Mesendoderm (in vitro differentiated cells): ENCODE measurements at regions not wholly inside any gene's neighbourhood (a gene's known extent, or its start where the extent isn't known, plus 50 kb on each side); places are given as distances from the start of the nearest gene placed in this dataset.
A peak's percentile ranks its signal among the peaks of the same experiment; 100 is the strongest.
"Not testable (repeated sequence)": the region's sequence is repeated elsewhere in the genome, so short reads cannot be mapped to it uniquely, and the experiment has no call there.

Experiments
- DNase-seq: peaks from one replicate; pipeline ENCODE4 v3.0.0; 2013
- H2AK5ac ChIP-seq: 2 replicates; pipeline ENCODE4 v1.6.1; 2013; ENCODE audit warnings: low read length, inconsistent platforms
- H2BK120ac ChIP-seq: 2 replicates; pipeline ENCODE4 v1.6.1; 2013; ENCODE audit warnings: low read depth, mild to moderate bottlenecking, low read length, moderate library complexity, mixed read lengths
- H2BK15ac ChIP-seq: replicated peaks from 2 replicates; pipeline ENCODE4 v1.6.1; 2013; ENCODE audit warnings: low read depth, mild to moderate bottlenecking, moderate library complexity
- H2BK5ac ChIP-seq: 2 replicates; pipeline ENCODE4 v1.6.1; 2013; ENCODE audit warnings: low read length, inconsistent platforms
- H3K18ac ChIP-seq: 2 replicates; pipeline ENCODE4 v1.6.1; 2013; ENCODE audit warnings: mild to moderate bottlenecking, low read length, mixed read lengths
- H3K23ac ChIP-seq: one replicate; pipeline ENCODE4 v1.6.1; 2013; ENCODE audit warnings: low read length
- H3K27ac ChIP-seq: 2 replicates; pipeline ENCODE4 v1.5.1; 2013; ENCODE audit warnings: low read depth, mild to moderate bottlenecking, inconsistent platforms, low read length, moderate library complexity
- H3K27me3 ChIP-seq: 2 replicates; pipeline ENCODE4 v1.6.1; 2013; ENCODE audit warnings: low read length, control low read depth, mild to moderate bottlenecking, inconsistent platforms; ENCODE audit not compliant: insufficient read depth, poor library complexity
- H3K36me3 ChIP-seq: 2 replicates; pipeline ENCODE4 v1.6.1; 2013; ENCODE audit warnings: low read length, inconsistent platforms; ENCODE audit not compliant: control insufficient read depth, insufficient read depth
- H3K4ac ChIP-seq: one replicate; pipeline ENCODE4 v1.6.1; 2013; ENCODE audit warnings: low read depth, mild to moderate bottlenecking, low read length, moderate library complexity
- H3K4me1 ChIP-seq: 2 replicates; pipeline ENCODE4 v1.6.1; 2013; ENCODE audit warnings: low read depth, low read length, inconsistent platforms; ENCODE audit not compliant: control insufficient read depth
- H3K4me2 ChIP-seq: 2 replicates; pipeline ENCODE4 v1.6.1; 2013; ENCODE audit warnings: low read length
- H3K4me3 ChIP-seq: 2 replicates; pipeline ENCODE4 v1.5.1; 2013; ENCODE audit warnings: mild to moderate bottlenecking, low read length
- H3K56ac ChIP-seq: one replicate; pipeline ENCODE4 v1.6.1; 2013; ENCODE audit warnings: low read length
- H3K79me1 ChIP-seq: 2 replicates; pipeline ENCODE4 v1.6.1; 2013; ENCODE audit warnings: low read length, inconsistent platforms
- H3K79me2 ChIP-seq: 2 replicates; pipeline ENCODE4 v1.6.1; 2013; ENCODE audit warnings: mild to moderate bottlenecking, low read length; ENCODE audit not compliant: control insufficient read depth, insufficient read depth
- H3K9ac ChIP-seq: 2 replicates; pipeline ENCODE4 v1.6.1; 2013; ENCODE audit warnings: low read length, inconsistent platforms
- H4K5ac ChIP-seq: one replicate; pipeline ENCODE4 v1.6.1; 2013; ENCODE audit warnings: low read length
- H4K8ac ChIP-seq: one replicate; pipeline ENCODE4 v1.6.1; 2013; ENCODE audit warnings: low read depth, mild to moderate bottlenecking, control low read depth, low read length, moderate library complexity
- WGBS: extraction: QIAGEN DNeasy Blood & Tissue Kit; methylation state at CpG from one replicate; pipeline ENCODE4 v1.1.7; 2013; ENCODE audit warnings: low lambda C conversion rate, missing lambda C conversion rate; ENCODE audit not compliant: insufficient coverage; ENCODE audit errors: extremely low coverage; 5-methylcytosine and 5-hydroxymethylcytosine counted together

DNA sequence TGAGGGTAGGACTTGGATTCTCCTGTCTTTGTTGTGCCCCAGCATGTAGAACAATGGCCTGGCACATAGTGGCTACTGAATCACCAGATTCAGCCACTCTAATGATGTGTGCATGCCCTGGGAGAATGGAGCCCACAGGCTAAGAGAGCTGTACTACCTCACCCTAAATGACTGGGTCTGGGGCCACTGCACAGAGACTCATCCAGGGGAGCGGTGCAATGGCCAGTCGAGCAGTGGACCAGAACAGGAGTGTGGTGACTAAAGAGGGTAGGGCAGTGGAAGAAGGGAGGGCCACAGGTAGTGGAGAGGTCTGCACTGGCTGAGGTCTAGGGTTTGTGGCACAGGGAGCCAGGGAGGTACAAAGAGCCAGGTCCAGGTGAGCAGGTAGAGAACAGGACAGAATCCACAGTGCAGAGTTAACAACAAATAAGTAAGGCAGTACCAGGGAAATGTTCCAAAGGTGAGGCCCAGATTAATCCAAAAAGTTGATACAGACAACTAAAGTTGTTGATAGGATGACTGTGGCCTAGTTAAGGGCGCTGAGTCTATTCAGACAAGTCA, 142.7 kb upstream of the ATP11B start:
- H3K23ac ChIP-seq, result no peak overlapping the region
- no peak overlapping the region for H3K9ac ChIP-seq
- no peak overlapping the region for H3K27ac ChIP-seq
- no peak overlapping the region for H2BK5ac ChIP-seq
- H3K79me2 ChIP-seq, result no peaks in the 10 kb centered on the region
- no peaks in the 10 kb centered on the region for H3K79me1 ChIP-seq
- H2AK5ac ChIP-seq, result no peak overlapping the region
- no peak overlapping the region for H3K4ac ChIP-seq
- no peak overlapping the region for H3K4me2 ChIP-seq
- no peaks in the 10 kb centered on the region for H3K27me3 ChIP-seq
- no peak overlapping the region for H3K18ac ChIP-seq
- no peak overlapping the region for H4K5ac ChIP-seq
- H2BK15ac ChIP-seq, result no peak overlapping the region
- no peaks in the 10 kb centered on the region for H3K36me3 ChIP-seq
- no peak overlapping the region for H3K4me3 ChIP-seq
- no peak for DNase-seq
- H2BK120ac ChIP-seq, result no peak overlapping the region
- no CpG with 5 or more reads among the region's 3 CpGs for WGBS
- no peak overlapping the region for H4K8ac ChIP-seq
- H3K56ac ChIP-seq, result no peak overlapping the region
- H3K4me1 ChIP-seq, result no peaks in the 10 kb centered on the region

DNA sequence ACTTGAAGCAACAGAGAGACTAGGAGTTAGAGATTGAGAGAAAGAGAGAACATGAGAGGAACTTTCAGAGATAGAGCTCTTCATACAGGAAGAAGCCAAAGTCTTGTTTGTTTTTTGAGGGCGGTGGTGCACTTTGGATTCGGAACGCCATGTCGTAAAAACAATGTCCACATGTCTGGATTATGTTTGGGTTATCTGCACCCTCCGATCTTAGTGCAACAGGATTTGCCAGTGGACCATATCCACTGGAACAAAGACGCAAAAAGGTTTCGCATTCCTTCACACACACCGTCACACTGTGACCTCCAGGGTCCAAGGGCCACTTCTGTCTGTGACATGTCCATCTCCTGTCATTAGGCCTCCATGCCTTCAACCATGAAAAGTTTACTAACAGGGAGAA, 141.8 kb upstream of the ATP11B start:
- no peaks in the 10 kb centered on the region for H3K4me1 ChIP-seq
- H4K8ac ChIP-seq, result no peak overlapping the region
- H3K27ac ChIP-seq, result no peak overlapping the region
- H3K56ac ChIP-seq, result no peak overlapping the region
- no CpG with 5 or more reads among the region's 8 CpGs for WGBS
- H3K4me2 ChIP-seq, result no peak overlapping the region
- no peaks in the 10 kb centered on the region for H3K36me3 ChIP-seq
- no peak overlapping the region for H2BK5ac ChIP-seq
- H3K23ac ChIP-seq, result no peak overlapping the region
- no peak overlapping the region for H3K9ac ChIP-seq
- no peak for DNase-seq
- no peak overlapping the region for H3K18ac ChIP-seq
- H4K5ac ChIP-seq, result no peak overlapping the region
- no peak overlapping the region for H2AK5ac ChIP-seq
- no peaks in the 10 kb centered on the region for H3K79me1 ChIP-seq
- no peak overlapping the region for H2BK15ac ChIP-seq
- H3K4ac ChIP-seq, result no peak overlapping the region
- H3K4me3 ChIP-seq, result no peak overlapping the region
- H3K79me2 ChIP-seq, result no peaks in the 10 kb centered on the region
- H2BK120ac ChIP-seq, result no peak overlapping the region
- H3K27me3 ChIP-seq, result no peaks in the 10 kb centered on the region

DNA sequence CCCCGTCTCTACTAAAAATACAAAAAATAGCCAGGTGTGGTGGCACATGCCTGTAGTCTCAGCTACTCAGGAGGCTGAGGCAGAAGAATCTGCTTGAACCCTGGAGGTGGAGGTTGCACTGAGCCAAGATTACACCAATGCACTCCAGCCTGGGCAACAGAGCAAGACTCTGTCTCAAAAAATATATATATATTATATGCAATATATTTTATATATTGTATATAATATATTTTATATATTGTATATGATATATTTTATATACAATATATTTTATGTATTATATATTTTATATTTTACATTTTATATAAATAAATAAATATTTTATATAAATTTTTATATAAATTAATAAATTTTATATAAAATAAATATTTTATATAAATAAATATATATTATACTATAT, 140.2 kb upstream of the ATP11B start:
- not testable (repeated sequence) for H2BK120ac ChIP-seq, H2AK5ac ChIP-seq, H3K56ac ChIP-seq, H3K4ac ChIP-seq, H3K4me3 ChIP-seq, H3K4me2 ChIP-seq, H3K4me1 ChIP-seq, H3K27ac ChIP-seq, H3K27me3 ChIP-seq, H4K5ac ChIP-seq, H3K36me3 ChIP-seq, H2BK5ac ChIP-seq, H3K79me1 ChIP-seq, H2BK15ac ChIP-seq, DNase-seq, H3K23ac ChIP-seq, H3K79me2 ChIP-seq, H3K9ac ChIP-seq, H3K18ac ChIP-seq, H4K8ac ChIP-seq
- no CpG with 5 or more reads among the region's 1 CpG for WGBS

GRCh38 chr3:182668541-182668940, 124.8 kb upstream of the ATP11B start:
- DNase-seq, result no peak
- Histone ChIP-seq H4K8ac (no peak overlapping the region), H3K4ac (no peak overlapping the region), H3K79me2 (no peaks in the 10 kb centered on the region), H4K5ac (no peak overlapping the region), H3K18ac (no peak overlapping the region), H2BK15ac (no peak overlapping the region), H3K27me3 (no peaks in the 10 kb centered on the region), H3K4me1 (no peaks in the 10 kb centered on the region), H3K4me2 (no peak overlapping the region), H3K56ac (no peak overlapping the region), H3K36me3 (no peaks in the 10 kb centered on the region), H3K79me1 (no peaks in the 10 kb centered on the region), H2AK5ac (no peak overlapping the region), H3K9ac (no peak overlapping the region), H3K27ac (no peak overlapping the region), H3K23ac (no peak overlapping the region), H2BK5ac (no peak overlapping the region), H2BK120ac (no peak overlapping the region), H3K4me3 (no peak overlapping the region)
- no CpG with 5 or more reads among the region's 3 CpGs for WGBS

- H3K56ac ChIP-seq, result no peak overlapping the region
- no peak overlapping the region for H2AK5ac ChIP-seq
- no peak overlapping the region for H4K5ac ChIP-seq
- H2BK5ac ChIP-seq, result no peak overlapping the region
- H3K4me3 ChIP-seq, result no peak overlapping the region
- H3K9ac ChIP-seq, result no peak overlapping the region
- no peak overlapping the region for H3K18ac ChIP-seq
- H3K79me2 ChIP-seq, result no peaks in the 10 kb centered on the region
- no peak overlapping the region for H2BK120ac ChIP-seq
- no peak overlapping the region for H2BK15ac ChIP-seq
- H3K23ac ChIP-seq, result no peak overlapping the region
- no peaks in the 10 kb centered on the region for H3K36me3 ChIP-seq
- no peak overlapping the region for H3K27ac ChIP-seq
- H4K8ac ChIP-seq, result no peak overlapping the region
- H3K79me1 ChIP-seq, result no peaks in the 10 kb centered on the region
- no peaks in the 10 kb centered on the region for H3K4me1 ChIP-seq
- no peak overlapping the region for H3K4ac ChIP-seq
- DNase-seq, result no peak
- no peak overlapping the region for H3K4me2 ChIP-seq
- H3K27me3 ChIP-seq, result no peaks in the 10 kb centered on the region
Observed at GRCh38 chr3:182668974-182669373, 124.3 kb upstream of the ATP11B start.

DNA sequence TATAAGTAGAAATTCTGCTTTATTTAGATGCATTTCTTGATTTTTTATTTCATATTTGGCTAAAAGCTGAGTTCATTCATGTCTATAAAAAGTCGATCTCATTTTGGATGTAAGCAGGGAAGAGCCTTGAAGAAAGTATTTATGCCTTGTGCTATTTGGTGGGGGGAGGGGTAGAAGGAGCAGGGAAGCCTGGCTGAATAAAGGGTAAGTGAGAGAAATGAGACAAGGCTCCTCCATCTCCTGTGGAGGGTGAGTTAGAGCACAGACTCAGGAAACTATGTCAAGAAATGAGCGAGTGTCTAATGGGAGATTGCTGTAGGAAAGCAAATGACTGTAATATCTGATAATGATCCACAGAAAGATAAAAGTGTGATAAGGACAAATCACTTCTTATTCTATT, 121.8 kb upstream of the ATP11B start:
- Histone ChIP-seq H3K4me3 (no peak overlapping the region), H4K5ac (no peak overlapping the region), H3K36me3 (no peaks in the 10 kb centered on the region), H3K4me2 (no peak overlapping the region), H2BK15ac (no peak overlapping the region), H3K27ac (no peak overlapping the region), H2BK5ac (no peak overlapping the region), H4K8ac (no peak overlapping the region), H3K9ac (no peak overlapping the region), H2BK120ac (no peak overlapping the region), H2AK5ac (no peak overlapping the region), H3K4me1 (no peaks in the 10 kb centered on the region), H3K4ac (no peak overlapping the region), H3K18ac (no peak overlapping the region), H3K56ac (no peak overlapping the region), H3K79me1 (no peaks in the 10 kb centered on the region), H3K23ac (no peak overlapping the region), H3K27me3 (no peaks in the 10 kb centered on the region), H3K79me2 (no peaks in the 10 kb centered on the region)
- peak; percentile 11 for DNase-seq
- no CpG with 5 or more reads among the region's 2 CpGs for WGBS
